ENCODE measurements at regions not wholly inside any gene's neighbourhood (a gene's known extent, or its start where the extent isn't known, plus 50 kb on each side); places are given as distances from the start of the nearest gene placed in this dataset.

DNA sequence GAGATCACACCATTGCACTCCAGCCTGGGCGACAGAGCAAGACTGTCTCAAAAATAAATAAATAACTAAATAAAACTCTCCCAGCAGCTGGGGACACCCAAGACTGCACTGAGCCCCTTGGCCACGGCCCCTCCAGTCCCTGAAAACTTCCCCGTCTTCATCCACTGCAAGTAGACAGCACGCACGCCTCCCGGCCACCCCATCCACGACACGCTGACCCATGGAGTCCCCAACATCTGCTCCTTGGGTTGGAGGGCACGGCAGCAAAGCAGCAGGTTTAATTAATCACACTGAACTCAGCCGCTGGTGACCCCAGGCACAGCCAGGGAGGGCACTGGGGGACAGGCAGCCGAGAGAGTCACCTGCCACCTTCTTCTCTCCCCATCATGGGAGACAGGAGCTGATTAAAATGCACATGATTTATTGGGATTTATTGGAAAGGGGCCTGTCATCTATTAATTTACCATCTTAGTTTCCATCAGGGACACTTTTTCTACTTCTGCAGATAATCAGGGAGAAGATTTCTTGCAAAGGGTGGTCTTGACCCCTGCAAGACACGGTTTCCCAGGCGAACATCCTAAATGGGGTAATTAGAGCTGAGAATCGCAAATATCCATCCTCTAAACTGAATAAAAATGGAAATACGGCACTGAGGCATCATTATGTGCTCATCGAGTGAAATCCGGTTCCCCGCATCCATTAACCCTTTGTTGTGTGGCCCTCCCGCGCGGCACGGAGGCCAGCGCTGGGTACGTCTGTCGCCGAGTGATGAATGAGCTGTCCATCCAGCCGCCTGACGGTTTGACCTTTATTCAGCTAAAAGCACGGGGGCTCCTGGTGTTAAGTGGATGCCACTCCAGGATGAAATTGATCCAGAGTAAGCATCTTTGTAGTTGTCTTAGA, 178.3 kb downstream of the BRD1 start:
- ChIA-PET CTCF (interaction anchor here (1.2 kb wide), 1 partner anchor 9 kb away, joined by 3 read pairs; no protein-coding TSS in a partner anchor), POLR2A (no interaction called here)
- DNase-seq (ENCODE audit: low read depth, low spot score): no peak
- TF ChIP-seq TCF7L2 (IDR thresholded peaks at IDR 0.05; ENCODE audit: low read depth, low read length) (no peak), POLR2AphosphoS5 (IDR thresholded peaks at IDR 0.05; ENCODE audit: low read depth, low read length) (no peak), SIN3A (IDR thresholded peaks at IDR 0.05; ENCODE audit: borderline replicate concordance, insufficient read depth, low read depth, low read length) (no peak), CTCF (IDR thresholded peaks at IDR 0.05) (no peak)
- TF ChIP-seq, protein P1, sequence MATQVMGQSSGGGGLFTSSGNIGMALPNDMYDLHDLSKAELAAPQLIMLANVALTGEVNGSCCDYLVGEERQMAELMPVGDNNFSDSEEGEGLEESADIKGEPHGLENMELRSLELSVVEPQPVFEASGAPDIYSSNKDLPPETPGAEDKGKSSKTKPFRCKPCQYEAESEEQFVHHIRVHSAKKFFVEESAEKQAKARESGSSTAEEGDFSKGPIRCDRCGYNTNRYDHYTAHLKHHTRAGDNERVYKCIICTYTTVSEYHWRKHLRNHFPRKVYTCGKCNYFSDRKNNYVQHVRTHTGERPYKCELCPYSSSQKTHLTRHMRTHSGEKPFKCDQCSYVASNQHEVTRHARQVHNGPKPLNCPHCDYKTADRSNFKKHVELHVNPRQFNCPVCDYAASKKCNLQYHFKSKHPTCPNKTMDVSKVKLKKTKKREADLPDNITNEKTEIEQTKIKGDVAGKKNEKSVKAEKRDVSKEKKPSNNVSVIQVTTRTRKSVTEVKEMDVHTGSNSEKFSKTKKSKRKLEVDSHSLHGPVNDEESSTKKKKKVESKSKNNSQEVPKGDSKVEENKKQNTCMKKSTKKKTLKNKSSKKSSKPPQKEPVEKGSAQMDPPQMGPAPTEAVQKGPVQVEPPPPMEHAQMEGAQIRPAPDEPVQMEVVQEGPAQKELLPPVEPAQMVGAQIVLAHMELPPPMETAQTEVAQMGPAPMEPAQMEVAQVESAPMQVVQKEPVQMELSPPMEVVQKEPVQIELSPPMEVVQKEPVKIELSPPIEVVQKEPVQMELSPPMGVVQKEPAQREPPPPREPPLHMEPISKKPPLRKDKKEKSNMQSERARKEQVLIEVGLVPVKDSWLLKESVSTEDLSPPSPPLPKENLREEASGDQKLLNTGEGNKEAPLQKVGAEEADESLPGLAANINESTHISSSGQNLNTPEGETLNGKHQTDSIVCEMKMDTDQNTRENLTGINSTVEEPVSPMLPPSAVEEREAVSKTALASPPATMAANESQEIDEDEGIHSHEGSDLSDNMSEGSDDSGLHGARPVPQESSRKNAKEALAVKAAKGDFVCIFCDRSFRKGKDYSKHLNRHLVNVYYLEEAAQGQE (IDR thresholded peaks at IDR 0.05; ENCODE audit: insufficient read depth in 1 of 2, low read depth in 2 of 2, low read length in 1 of 2): no peak
- H3K36me3 ChIP-seq (ENCODE audit: control insufficient read depth, insufficient read depth, low read length): no peaks in the 10 kb centered on the region
- no peaks in the 10 kb centered on the region; the same call in 1 of the 2 replicates for H3K27me3 ChIP-seq (ENCODE audit: control insufficient read depth, insufficient read depth, low read length)
- in situ Hi-C loops (cut with HindIII; ENCODE audit: low pct_unique_long_range_greater_than_20kb, low sequenced_read_pairs) (no loop called here), intact Hi-C loops (cut with micrococcal nuclease; ENCODE audit: unreplicated experiment) (no loop called here)
- no peaks in the 10 kb centered on the region for H3K9me3 ChIP-seq (ENCODE audit: control insufficient read depth, insufficient read depth, low read depth, low read length)
- H3K4me3 ChIP-seq (ENCODE audit: low read depth in 2 of 2, low read length in 2 of 2): no peak overlapping the region
- no peak for ATAC-seq
- BruUV-seq (replicated peaks): no TSS peak
- no peak overlapping the region for H3K27ac ChIP-seq (ENCODE audit: low read length)
- no peaks in the 10 kb centered on the region for H3K4me1 ChIP-seq (ENCODE audit: control insufficient read depth, insufficient read depth, low read length)

- POLR2A ChIA-PET: no interaction called here
- in situ Hi-C loops (cut with HindIII; ENCODE audit: low pct_unique_long_range_greater_than_20kb, low sequenced_read_pairs): no loop called here
- BruUV-seq (replicated peaks): no TSS peak
- Histone ChIP-seq H3K4me1 (ENCODE audit: control insufficient read depth, insufficient read depth, low read length) (no peaks in the 10 kb centered on the region), H3K27ac (ENCODE audit: low read length) (no peak overlapping the region), H3K4me3 (ENCODE audit: low read depth in 2 of 2, low read length in 2 of 2) (no peak overlapping the region), H3K36me3 (ENCODE audit: control insufficient read depth, insufficient read depth, low read length) (no peaks in the 10 kb centered on the region), H3K27me3 (ENCODE audit: control insufficient read depth, insufficient read depth, low read length) (no peaks in the 10 kb centered on the region; the same call in 1 of the 2 replicates), H3K9me3 (ENCODE audit: control insufficient read depth, insufficient read depth, low read depth, low read length) (no peaks in the 10 kb centered on the region)
- DNase-seq (ENCODE audit: low read depth, low spot score): no peak
- CTCF ChIA-PET: no interaction called here
- no peak for ATAC-seq
- intact Hi-C loops (cut with micrococcal nuclease; ENCODE audit: unreplicated experiment): no loop called here
- no peak for TF ChIP-seq POLR2AphosphoS5 (IDR thresholded peaks at IDR 0.05; ENCODE audit: low read depth, low read length)
- TF ChIP-seq, protein P1 (IDR thresholded peaks at IDR 0.05; ENCODE audit: insufficient read depth in 1 of 2, low read depth in 2 of 2, low read length in 1 of 2): no peak
- no peak for TF ChIP-seq TCF7L2 (IDR thresholded peaks at IDR 0.05; ENCODE audit: low read depth, low read length)
- TF ChIP-seq SIN3A (IDR thresholded peaks at IDR 0.05; ENCODE audit: borderline replicate concordance, insufficient read depth, low read depth, low read length): no peak
- TF ChIP-seq CTCF (IDR thresholded peaks at IDR 0.05): no peak
These were observed 179.6 kb downstream of the BRD1 start for GRCh38 chr22:49648053-49648452.

All from Panc1 (cell line).